OCI-LY3 (cell line): ENCODE measurements at regions not wholly inside any gene's neighbourhood (a gene's known extent, or its start where the extent isn't known, plus 50 kb on each side); places are given as distances from the start of the nearest gene placed in this dataset.

Source experiments
- H2AFZ ChIP-seq: fragments of 200-600, 300-600 bp; shearing (Covaris generic); 2 replicates; pipeline ENCODE4 v1.6.0; 2014; ENCODE audit warnings: antibody characterized with exemption, low read depth, low read length
- H3K27ac ChIP-seq: fragments of 200-600, 300-600 bp; sonication (generic); 2 replicates; pipeline ENCODE4 v1.5.1; 2014; ENCODE audit warnings: mild to moderate bottlenecking, low read length, moderate library complexity, mixed read lengths
- H3K27me3 ChIP-seq: fragments of 200-600, 300-600 bp; sonication (generic); 2 replicates; pipeline ENCODE4 v1.6.1; 2014; ENCODE audit warnings: low read depth, low read length, mixed read lengths
- H3K36me3 ChIP-seq: fragments of 200-600, 300-600 bp; sonication (generic); replicated peaks from 2 replicates; pipeline ENCODE3; 2014; ENCODE audit warnings: low read depth, low read length, mixed read lengths
- H3K4me1 ChIP-seq: fragments of 300-600, 200-600 bp; sonication (generic); 2 replicates; pipeline ENCODE4 v1.6.1; 2014; ENCODE audit warnings: low read length, mixed read lengths
- H3K4me2 ChIP-seq: fragments of 200-600, 300-600 bp; sonication (generic); 2 replicates; pipeline ENCODE4 v1.6.1; 2014; ENCODE audit warnings: low read length, mixed read lengths
- H3K4me3 ChIP-seq: fragments of 300-600, 200-600 bp; sonication (generic); 2 replicates; pipeline ENCODE4 v1.5.1; 2014; ENCODE audit warnings: antibody characterized with exemption, mild to moderate bottlenecking, low read length, moderate library complexity
- H3K79me2 ChIP-seq: fragments of 300-600, 200-600 bp; shearing (Covaris generic); 2 replicates; pipeline ENCODE4 v1.6.1; 2014; ENCODE audit warnings: mild to moderate bottlenecking, low read length, mixed read lengths
- H3K9ac ChIP-seq: fragments of 300-600, 200-600 bp; shearing (Covaris generic); 2 replicates; pipeline ENCODE4 v1.6.0; 2014; ENCODE audit warnings: mild to moderate bottlenecking, low read length, moderate library complexity
- H3K9me3 ChIP-seq: fragments of 200-600, 300-600 bp; shearing (Covaris generic); 2 replicates; pipeline ENCODE4 v1.6.1; 2014; ENCODE audit warnings: low read length, mixed read lengths; ENCODE audit not compliant: insufficient read depth
- H4K20me1 ChIP-seq: fragments of 200-600, 300-600 bp; sonication (generic); 2 replicates; pipeline ENCODE4 v1.6.1; 2016; ENCODE audit warnings: low read length, mixed read lengths; ENCODE audit not compliant: insufficient read depth
- CTCF ChIP-seq: fragments of 200-600, 300-600 bp; sonication (generic); IDR thresholded peaks from 2 replicates; pipeline ENCODE4 v1.5.1; 2014; ENCODE audit warnings: antibody characterized with exemption, low read length, low read depth
- EZH2phosphoT487 ChIP-seq: fragments of 200-600 bp; shearing (Covaris generic); IDR thresholded peaks from 2 replicates; pipeline ENCODE4 v1.6.1; 2018; ENCODE audit warnings: antibody characterized with exemption, mixed run types, low read depth

- TF ChIP-seq CTCF = no peak
- no peak for TF ChIP-seq EZH2phosphoT487
- no peaks in the 10 kb centered on the region for H3K9me3 ChIP-seq
- peaks cover 31% of the 10 kb centered on the region for H3K27me3 ChIP-seq
- no peak overlapping the region for H2AFZ ChIP-seq
- no peak overlapping the region for H3K4me3 ChIP-seq
- no peaks in the 10 kb centered on the region for H4K20me1 ChIP-seq
- no peak overlapping the region for H3K9ac ChIP-seq
- H3K4me2 ChIP-seq = no peak overlapping the region
- H3K36me3 ChIP-seq = no peaks in the 10 kb centered on the region
- no peaks in the 10 kb centered on the region for H3K79me2 ChIP-seq
- no peaks in the 10 kb centered on the region for H3K4me1 ChIP-seq
- H3K27ac ChIP-seq = no peak overlapping the region
Measured at GRCh38 chr2:176680916-176681516, 411.8 kb downstream of the MTX2 start.

GRCh38 chr2:176681584-176682115 lies 412.4 kb downstream of the MTX2 start:
- H3K27me3 ChIP-seq = peaks cover 37% of the 10 kb centered on the region

GRCh38 chr2:176682278-176682677 lies 413.0 kb downstream of the MTX2 start:
- TF ChIP-seq EZH2phosphoT487 = no peak
- no peak for TF ChIP-seq CTCF
- Histone ChIP-seq H3K4me3 (no peak overlapping the region), H3K9ac (no peak overlapping the region), H3K79me2 (no peaks in the 10 kb centered on the region), H2AFZ (no peak overlapping the region), H3K27me3 (peaks cover 37% of the 10 kb centered on the region), H3K27ac (no peak overlapping the region), H3K4me2 (no peak overlapping the region), H3K4me1 (no peaks in the 10 kb centered on the region), H3K36me3 (no peaks in the 10 kb centered on the region), H4K20me1 (no peaks in the 10 kb centered on the region), H3K9me3 (no peaks in the 10 kb centered on the region)

More at GRCh38 chr2:176681584-176682115, 412.4 kb downstream of the MTX2 start:
- H3K36me3 ChIP-seq = no peaks in the 10 kb centered on the region
- no peaks in the 10 kb centered on the region for H4K20me1 ChIP-seq
- H3K79me2 ChIP-seq = no peaks in the 10 kb centered on the region
- no peaks in the 10 kb centered on the region for H3K9me3 ChIP-seq
- H3K4me3 ChIP-seq = no peak overlapping the region
- H3K4me2 ChIP-seq = no peak overlapping the region
- no peaks in the 10 kb centered on the region for H3K4me1 ChIP-seq
- no peak overlapping the region for H2AFZ ChIP-seq
- H3K9ac ChIP-seq = no peak overlapping the region
- no peak overlapping the region for H3K27ac ChIP-seq
- no peak for TF ChIP-seq EZH2phosphoT487
- TF ChIP-seq CTCF = no peak

- no peak overlapping the region for H3K9ac ChIP-seq
- H3K9me3 ChIP-seq = no peaks in the 10 kb centered on the region
- no peaks in the 10 kb centered on the region for H3K36me3 ChIP-seq
- H2AFZ ChIP-seq = no peak overlapping the region
- TF ChIP-seq CTCF (no peak), EZH2phosphoT487 (no peak)
- no peak overlapping the region for H3K4me2 ChIP-seq
- H4K20me1 ChIP-seq = no peaks in the 10 kb centered on the region
- H3K27me3 ChIP-seq = peaks cover 37% of the 10 kb centered on the region
- no peaks in the 10 kb centered on the region for H3K79me2 ChIP-seq
- H3K27ac ChIP-seq = no peak overlapping the region
- H3K4me1 ChIP-seq = no peaks in the 10 kb centered on the region
- H3K4me3 ChIP-seq = no peak overlapping the region
Measured at GRCh38 chr2:176683618-176684111, 414.4 kb downstream of the MTX2 start.
